Stimulated activated CD8-positive, alpha-beta memory T cell treated with anti-CD3 and anti-CD28 coated beads, Interleukin-4, amount 100 ng/mL, for 24 hours (primary cell): ENCODE measurements at regions not wholly inside any gene's neighbourhood (a gene's known extent, or its start where the extent isn't known, plus 50 kb on each side); places are given as distances from the start of the nearest gene placed in this dataset.

Source experiments
- DNase-seq: peaks from one replicate; pipeline ENCODE4 v3.0.0-alpha.2; 2020; ENCODE audit warnings: low read depth

DNA sequence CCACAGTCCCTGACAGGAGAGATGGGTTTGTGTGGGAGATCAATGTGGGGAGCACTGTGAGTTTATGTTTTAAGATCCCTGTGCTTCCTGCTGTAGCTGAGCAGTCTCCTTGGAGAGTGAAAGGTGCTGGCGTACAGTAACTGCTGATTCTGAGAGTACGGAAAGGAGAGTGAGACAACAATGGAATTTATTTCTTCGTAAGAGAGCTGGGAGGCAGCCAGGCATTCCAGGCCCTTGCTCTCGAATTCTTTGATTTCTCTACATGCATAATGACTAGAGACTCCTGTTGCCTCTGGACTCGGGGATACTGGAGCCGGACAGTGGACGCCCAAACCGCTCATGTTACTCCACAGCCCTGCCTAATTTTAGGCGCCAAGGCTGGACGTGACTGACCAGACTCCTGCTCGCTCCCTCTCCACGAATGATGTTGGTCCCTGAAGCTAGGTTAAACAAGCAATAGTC is 131.0 kb upstream of the PHACTR1 start:
- DNase-seq = no peak

DNA sequence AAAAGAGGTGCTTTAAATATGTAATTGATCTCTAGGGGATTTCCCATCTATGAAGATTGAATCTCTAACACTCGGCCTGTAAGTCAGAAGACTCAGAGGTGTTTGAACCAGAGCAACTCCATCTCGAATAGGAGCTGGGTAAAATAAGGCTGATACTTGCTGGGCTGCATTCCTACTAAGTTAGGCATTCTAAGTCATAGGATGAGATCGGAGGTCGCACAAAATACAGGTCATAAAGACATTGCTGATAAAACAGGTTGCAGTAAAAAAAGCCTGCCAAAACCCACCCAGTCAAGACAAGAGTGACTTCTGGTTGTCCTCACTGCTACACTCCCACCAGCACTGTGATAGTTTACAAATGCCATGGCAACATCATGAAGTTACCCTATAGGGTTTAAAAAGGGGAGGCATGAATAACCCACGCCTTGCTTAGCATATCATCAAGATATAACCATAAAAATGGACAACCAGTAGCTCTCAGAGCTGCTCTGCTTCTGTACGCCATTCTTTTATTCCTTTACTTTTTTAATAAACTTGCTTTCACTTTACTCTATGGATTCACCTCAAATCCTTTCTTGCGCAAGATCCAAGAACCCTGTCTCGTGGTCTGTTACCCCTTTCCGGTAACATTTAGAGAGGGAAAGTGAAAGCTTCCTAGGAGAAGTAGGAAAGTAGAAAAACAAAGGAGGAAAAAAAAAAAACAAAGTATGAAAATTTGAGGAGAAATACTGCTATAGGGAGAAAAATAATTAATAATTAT is 129.7 kb upstream of the PHACTR1 start:
- no peak for DNase-seq

DNA sequence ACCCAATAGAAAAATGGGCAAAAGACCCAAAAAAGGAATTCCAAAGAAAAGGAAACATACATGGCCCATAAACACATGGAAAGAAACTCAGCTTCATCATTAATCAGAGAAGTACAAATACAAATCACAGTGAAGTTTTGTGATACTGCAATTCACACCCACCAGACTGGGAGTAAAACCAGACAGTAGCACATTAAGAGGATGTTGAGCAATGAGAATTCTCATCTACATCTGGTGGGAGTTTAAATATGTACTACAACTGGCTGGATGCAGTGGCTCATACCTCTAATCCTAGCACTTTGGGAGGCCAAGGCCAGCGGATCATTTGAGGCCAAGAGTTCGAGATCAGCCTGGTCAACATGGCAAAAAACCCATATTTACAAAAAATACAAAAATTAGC is 125.7 kb upstream of the PHACTR1 start:
- DNase-seq = no peak

DNA sequence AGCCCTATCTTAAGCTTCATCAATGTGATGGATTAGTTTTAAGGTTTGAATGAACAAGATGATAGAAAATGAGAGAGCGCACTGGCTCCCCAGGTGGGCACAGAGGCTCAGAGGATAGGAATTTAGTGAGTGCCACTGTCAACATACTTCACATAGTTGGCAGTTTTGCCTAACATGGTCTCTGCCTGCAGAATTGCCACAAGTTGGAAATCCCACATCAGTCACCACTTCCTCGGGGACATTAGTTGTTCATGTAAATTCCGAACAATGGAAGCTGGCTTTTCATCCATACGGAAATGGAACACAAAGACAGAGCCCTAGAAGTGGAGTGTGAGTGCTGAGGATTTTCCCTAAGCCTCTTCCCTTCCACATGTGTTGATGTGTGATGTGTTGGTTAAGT is 123.9 kb upstream of the PHACTR1 start:
- no peak for DNase-seq

DNA sequence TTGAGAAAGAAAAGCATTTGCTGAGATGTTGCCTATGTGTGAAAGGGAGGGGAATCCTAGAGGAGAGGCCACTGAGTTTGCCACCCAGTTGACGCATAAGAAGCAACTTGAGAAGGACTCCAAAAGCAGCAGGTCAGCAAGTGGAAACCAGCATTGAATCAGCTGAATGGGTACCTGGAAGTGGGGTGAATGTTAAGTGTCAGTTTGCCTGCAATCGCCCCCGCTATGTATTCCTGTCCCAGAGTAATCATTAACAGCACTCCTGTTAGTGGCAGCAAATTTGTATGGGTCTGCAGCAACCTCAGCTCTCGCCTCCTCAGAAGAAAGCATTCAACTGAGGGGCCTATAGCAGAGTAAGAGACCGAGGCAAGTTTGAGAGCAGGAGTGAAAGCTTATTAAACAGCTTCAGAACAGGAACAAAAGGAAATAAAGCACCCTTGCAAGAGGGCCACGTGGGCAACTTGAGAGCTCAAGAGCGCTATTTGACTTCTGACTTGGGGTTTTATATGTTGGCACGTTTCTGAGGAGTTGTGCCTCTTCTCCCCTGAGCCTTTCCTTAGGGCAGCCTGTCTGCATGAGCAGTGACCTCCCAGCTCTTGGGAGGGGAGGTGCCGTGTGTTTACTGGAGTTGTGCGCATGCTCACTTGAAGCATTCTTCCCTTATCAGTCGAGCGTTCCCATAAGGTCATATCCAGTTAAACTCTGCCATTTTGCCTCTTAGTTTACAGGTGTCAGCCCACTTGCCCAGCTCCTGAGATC is 122.6 kb upstream of the PHACTR1 start:
- no peak for DNase-seq

DNA sequence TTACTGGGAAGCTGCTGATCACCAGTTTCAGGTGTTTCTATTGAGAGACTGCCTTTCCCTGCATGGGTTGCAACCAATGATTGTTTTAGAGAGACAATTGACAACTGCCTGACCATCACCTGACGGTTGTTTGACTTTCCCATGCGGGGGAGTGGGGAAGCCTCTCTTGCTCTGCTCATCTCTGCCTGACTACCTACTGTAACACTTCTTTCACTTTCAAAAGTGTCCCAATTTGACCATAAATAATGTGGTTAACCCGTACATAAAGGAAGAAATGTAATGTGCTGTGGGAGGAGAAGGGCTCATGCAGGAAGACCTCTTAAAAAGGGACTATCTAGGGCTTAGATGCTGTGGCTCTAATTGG is 122.1 kb upstream of the PHACTR1 start:
- DNase-seq = no peak

DNA sequence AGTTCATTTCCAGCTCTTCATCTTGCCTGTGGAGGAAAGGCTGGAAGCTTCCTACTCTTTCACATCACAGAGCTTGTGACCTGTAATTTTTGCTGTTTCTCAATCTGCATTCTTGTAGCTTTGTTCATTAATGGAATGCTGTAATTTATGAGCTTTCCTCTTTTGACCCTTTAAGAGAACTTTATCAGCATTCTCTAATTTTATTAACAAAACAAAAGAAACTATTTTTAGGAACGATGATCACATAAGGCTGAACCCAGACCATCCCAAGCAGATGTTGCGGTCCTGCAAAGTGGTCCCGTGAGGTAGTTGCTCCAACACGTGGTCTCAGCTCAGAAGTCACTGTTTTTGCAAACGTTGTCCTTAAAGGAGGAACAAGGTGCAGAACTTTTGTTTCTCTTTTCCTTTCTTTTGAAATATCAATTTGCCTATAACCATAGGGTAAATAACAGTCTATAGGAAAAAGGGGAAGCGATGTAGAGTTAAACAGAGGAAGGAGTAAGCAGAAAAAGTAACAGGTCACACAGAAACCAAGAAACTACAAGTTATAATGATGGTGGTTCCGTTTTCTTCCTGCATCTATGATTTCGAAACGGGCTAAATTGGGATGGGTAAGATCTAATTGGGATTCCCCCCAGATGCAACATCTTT is 121.3 kb upstream of the PHACTR1 start:
- no peak for DNase-seq

DNA sequence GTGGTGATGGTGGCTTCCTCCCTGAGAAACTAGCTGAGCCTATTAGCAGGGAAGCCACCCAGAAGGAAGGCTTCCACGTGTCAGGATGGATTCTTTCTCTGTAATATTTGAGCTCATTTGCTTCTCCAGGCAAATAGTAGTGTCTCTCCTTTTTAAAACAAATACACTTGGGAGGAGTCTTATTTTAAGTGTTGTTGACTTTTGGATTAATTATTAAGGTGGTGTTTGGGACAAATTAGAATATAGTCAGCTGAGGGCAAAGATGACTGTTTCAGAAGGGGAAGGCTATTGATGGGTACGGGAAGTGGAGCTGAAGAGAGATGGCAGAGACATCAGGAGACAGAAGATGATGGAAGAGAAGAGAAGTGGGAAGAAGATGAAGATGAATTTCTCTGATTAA is 119.8 kb upstream of the PHACTR1 start:
- no peak for DNase-seq

DNA sequence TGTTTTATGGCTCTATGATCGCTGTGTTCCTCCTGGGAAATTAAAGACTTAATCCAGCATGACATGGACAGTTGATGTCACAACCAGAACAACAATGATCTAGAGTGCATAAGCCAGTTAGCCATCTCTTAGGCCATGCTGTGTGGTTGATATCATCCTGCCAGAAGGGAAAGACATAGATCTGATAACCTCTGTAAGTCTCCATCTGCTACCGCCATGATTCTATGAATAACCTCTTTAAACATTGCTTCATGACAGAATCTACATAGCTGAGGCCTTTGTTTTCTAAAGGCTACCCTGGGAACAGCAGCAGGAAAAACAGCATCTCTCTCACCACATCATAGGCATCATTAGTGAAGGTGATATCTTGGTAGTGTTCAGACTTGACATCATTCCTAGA is 117.6 kb upstream of the PHACTR1 start:
- no peak for DNase-seq

DNA sequence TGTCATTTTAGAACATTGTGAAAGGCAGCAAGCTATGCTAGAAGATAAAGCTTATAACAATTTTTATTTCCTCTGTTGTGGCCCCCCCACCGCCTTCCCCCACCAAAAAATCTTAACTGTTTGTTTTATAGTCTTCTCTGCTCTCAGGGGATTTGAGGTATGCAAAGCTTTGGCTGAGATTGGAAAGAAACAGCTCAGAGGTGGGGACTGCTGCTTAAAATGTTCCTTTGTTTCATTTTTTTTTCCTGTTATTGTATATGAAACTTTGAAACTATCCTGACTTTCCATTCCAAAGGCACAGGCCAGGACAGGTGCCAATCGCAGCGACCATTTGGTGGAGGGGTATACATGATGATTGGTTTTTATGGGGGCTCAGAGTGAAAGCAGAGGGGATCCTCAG is 114.7 kb upstream of the PHACTR1 start:
- no peak for DNase-seq

DNA sequence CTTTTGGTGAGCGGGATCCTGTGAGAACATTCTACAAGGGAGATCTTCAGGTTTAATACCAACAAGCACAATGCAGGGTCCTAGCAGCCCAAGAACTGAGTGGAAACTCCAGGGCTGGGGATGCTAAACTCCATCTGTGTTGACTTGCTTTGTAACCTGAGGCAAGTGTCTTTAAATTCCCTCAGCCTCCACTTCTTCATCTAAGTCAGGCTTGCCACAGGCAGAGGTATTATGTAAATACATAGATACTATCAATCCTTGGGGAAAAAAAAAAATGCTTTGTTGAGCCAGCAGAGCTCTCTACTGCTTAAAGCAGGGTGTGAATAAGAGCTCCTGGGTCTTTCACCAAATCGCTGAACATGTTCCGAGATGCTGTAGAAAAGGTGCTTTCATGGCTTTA is 114.2 kb upstream of the PHACTR1 start:
- no peak for DNase-seq

DNA sequence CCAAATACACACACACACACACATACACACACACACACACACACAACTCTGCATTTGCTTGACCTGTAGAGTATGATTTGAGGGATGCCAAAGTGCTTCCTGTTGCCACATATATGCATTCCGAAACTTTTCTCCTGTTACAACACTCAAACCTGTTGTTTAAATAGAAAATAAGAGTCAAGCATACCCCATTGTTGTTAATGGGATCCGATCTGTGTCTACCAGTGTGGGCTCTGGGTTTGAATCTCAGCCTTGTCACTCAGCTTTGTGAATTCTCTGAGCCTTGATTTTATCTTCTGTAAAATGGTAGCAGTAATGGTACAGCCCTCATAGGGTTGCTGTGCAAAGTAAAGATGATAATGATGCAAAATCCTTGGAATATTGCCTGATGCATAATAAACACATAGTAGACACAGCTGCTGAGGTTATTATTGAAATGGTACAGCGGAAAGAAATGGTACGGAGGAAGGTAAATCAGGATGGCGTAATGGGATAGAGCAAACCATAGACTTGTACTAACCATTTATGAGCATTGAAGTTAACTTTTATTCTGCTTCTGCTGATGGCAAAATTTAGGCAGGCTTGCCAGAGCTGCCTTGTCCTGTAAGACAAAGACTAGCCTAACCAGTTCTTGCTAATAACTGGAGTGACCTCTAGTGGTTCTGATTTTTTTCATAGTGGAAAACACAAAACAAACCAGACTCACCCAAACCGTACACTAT is 113.5 kb upstream of the PHACTR1 start:
- no peak for DNase-seq

DNA sequence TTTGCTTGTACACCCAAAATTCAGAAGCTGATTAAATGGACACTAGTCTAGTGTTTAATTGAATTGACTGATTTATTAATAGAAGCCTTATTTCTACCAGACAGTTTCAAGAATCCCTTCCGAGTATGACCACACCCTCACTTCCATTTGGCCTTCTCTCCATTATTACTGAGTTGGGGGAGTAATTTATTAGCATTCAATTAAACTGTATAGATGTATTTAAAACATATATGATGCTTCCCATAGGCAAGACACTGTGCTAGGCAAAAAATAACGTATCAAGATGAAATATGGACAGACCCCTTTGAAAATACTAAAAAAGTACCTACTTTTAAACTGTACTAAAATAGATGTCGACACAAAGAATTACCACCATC is 112.9 kb upstream of the PHACTR1 start:
- DNase-seq = no peak

DNA sequence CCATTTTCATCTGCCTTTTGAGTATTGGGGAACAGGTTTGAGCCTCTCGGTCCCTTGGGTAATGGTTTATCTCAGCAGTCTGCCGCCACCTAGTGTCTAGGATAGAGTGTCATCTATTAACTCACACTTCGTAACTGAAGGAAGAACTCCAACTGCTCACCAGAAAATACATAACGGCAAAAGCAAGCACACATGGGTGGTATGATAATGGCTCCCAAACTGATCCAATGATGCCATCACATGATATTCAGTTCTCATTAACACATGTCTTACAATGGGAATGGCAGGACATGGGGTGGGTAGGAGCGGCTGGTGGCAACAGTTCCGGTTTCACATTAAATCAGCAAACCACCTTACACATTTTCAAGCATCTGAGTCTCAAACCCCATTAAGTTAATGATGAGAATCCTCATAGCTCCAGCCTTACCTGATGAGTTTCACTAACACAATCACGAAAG is 110.7 kb upstream of the PHACTR1 start:
- DNase-seq = no peak

DNA sequence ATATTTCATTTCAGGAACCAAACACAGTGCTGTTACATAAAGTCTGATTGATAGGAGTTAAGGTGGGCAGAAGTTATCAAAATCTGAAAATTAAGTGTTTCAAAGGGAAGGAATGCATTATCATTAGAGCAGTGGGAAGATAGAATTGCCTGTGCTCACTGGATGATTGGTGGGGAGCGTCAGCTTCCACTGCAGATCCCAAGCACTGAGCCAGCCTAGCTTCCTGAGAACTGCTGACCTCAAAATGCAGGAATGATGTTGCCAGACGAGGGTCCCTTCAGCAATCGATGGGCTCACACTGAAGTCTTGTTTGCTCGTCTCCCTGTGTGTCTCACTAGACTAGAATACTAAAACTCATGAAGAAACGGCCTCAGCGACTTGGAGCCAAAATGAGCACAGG is 110.0 kb upstream of the PHACTR1 start:
- no peak for DNase-seq

DNA sequence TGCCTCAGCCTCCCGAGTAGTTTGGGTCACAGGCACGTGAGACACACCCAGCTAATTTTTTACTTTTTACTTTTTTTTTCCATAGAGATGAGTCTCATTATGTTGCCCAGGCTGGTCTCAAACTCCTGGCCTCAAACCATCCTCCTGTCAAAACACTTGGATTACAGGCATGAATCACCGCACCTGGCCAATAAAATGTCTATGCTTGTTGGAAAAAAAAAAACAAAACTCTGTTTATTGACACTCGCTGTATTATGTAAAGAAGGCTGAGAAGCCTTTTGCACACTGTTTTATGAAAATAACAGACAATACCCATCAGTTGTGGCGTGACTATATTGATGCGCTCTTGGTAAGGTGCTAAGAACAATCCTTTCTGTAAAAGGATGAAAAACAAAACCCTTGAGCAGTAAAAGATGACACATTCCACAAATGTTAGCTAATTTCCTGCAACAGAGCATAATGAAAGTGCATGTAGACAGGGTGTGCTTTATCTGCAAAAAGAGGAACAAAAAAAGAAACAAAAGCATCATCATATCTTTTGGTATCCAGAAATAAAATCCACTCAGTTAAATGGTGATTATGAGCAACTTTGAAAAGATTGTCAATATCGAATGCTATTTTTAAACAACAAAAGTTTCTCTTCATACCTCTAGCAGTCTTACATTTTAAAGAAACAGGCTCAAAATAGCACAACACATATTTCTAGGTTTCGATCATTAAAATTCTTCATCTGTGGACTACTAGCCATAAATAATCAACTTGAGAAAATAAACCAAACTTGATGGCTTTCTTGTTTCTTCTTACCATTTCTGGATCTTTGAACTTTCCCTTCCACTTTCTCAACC is 108.3 kb upstream of the PHACTR1 start:
- DNase-seq = no peak

DNA sequence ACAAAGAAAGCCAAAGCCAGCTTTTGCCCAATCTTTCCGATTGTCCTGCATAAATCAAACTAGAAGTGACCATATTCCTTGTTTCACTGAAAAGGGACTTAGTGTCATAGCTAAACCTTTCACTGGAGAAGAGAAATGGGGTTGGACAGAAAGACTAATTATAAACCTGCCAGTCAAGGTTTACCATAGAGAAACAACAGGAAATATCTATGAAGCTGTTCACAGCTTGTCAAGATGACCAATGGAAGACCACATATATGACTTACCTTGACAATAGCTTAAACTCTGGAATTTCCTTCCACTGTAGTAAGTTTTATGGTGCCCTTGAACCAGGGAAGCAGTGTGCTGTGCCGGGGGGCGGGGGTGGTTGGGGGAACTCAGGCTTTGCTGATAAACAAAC is 107.7 kb upstream of the PHACTR1 start:
- no peak for DNase-seq

DNA sequence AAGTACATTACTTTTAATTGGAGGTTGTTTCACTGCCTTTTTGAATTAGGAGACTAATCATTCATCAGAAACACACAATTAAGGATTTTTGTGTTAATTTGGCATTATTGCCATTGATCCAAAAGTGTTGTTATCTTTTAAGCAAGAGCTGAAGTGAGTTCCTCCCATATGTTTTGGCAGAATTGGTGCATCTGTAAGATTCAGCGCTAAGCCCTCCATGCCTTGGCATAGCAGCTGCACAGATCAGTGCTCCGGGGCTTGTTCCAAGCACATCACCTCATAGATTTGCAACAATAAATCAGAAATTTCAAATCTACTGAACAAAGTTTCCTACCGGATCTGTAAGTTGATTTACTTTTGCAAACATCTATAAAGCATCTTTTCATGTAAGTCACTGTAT is 106.8 kb upstream of the PHACTR1 start:
- no peak for DNase-seq

DNA sequence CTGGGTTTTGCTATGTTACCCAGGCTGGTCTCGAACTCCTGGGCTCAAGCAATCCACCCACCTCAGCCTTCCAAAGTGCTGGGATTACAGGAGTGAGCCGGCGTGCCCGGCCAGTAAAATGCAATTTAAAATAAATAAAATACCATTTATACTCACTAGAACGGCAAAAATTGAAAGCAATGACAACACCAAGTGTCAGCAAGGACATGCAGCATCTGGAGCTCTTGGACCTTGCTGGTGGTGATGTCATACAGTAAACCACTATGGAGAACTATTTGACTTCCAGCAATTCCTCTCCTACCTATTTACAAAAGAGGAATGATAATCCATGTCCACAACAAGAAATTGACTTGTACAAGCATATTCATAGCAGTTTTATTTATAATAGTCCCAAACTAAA is 105.7 kb upstream of the PHACTR1 start:
- no peak for DNase-seq

DNA sequence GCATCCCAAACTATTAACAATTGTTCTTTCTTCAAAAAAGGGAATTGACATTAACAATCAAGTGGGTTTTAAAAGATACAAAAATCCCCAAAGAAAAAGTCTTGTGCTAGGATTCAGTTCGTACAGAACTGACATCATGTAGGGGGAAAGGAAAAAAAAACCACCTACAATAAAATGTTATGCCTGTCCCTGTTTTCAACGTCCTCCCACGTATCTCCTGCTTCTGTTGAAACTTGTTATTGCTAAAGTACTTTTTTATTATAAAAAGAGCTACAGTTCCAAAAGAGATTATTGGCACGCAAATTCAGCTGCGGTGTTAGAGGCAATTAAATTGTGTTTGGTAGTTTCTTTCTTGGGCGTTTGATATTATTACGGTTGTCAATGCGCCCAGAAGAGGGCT is 102.8 kb upstream of the PHACTR1 start:
- DNase-seq = no peak

DNA sequence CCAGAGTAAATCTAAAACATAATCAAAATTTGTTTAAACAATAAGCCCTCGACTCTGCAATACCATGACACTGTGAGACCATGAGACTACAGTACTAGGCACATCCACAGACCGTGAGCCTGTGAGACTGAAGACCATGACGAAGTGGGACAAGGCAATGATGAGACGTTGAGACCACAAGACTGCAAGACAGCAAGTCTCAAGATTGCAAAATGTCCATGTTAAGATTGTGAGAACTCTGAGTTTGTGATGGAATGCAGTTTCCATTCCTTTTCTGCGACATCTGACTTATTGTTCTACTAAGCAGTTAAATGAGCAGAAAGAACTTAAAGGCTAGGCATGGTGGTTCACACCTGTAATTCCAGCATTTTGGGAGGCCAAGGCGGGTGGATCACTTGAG is 102.1 kb upstream of the PHACTR1 start:
- DNase-seq = no peak

DNA sequence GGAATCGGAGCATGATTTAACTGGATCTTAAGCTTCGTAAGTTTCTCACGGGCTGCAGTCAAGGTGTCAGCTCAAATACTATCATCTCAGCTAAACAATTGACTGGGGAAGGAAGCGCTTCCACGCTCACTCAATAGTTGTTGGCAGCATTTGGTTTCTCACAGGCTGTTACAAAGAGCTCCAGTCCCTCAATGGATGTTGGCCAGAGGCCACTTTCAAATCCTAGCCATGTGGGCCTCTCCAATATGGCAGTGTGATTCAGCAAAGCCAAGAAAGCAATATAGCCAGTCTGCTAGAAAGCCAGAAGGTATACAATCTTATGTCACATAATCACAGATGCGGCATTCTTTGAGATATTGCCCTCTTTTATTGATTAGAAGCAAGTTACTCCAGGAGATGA is 98.3 kb upstream of the PHACTR1 start:
- DNase-seq = no peak
